Testis (tissue), 2 donors: ENCODE measurements at regions not wholly inside any gene's neighbourhood (a gene's known extent, or its start where the extent isn't known, plus 50 kb on each side); places are given as distances from the start of the nearest gene placed in this dataset.

Experiments used
- DNase-seq: peaks from one replicate; pipeline ENCODE4 v3.0.0-alpha.2; 2019
- H3K27ac ChIP-seq, 2 donors: fragments of 200-600 bp; sonication (generic); one replicate each; pipeline ENCODE4 v1.5.1; 2019
- H3K27me3 ChIP-seq: fragments of 200-600 bp; sonication (generic); one replicate; pipeline ENCODE4 v1.5.1; 2019
- H3K36me3 ChIP-seq: fragments of 200-600 bp; sonication (generic); one replicate; pipeline ENCODE4 v1.5.1; 2017; ENCODE audit warnings: low read depth; ENCODE audit errors: missing control alignments
- H3K4me1 ChIP-seq: fragments of 200-600 bp; sonication (generic); one replicate; pipeline ENCODE4 v1.5.1; 2019
- H3K4me3 ChIP-seq, 2 donors: fragments of 200-600 bp; sonication (generic); one replicate each; pipeline ENCODE4 v1.5.1; 2017 to 2019
- H3K9me3 ChIP-seq: fragments of 200-600 bp; sonication (generic); one replicate; pipeline ENCODE4 v1.5.1; 2017
- CTCF ChIP-seq, 3 experiments: fragments of 450-650 bp in 2 of 3; fragments of 200-600 bp in 1 of 3; sonication (generic) in 1 of 3; IDR thresholded peaks; one replicate each; pipeline ENCODE4 v1.5.1; 2016 to 2019; ENCODE audit warnings: antibody characterized with exemption in 3 of 3, mild to moderate bottlenecking in 2 of 3, moderate library complexity in 1 of 3
- POLR2A ChIP-seq: fragments of 450-650 bp; IDR thresholded peaks from one replicate; pipeline ENCODE4 v1.6.1; 2017; ENCODE audit warnings: antibody characterized with exemption, mild to moderate bottlenecking, moderate library complexity
- WGBS, 2 donors: methylation state at CpG; one replicate each; pipeline ENCODE4 v1.1.5; 2018; 5-methylcytosine and 5-hydroxymethylcytosine counted together
- intact Hi-C: fragments of 100-400 bp; cut with DNase I; formaldehyde crosslinking; loops from one replicate; pipeline ENCODE4 v1.15.1; 2023; ENCODE audit warnings: low total_unique reads

GRCh38 chr10:56508562-56508961, 147.5 kb upstream of the ZWINT start:
- no peak overlapping the region for H3K27ac ChIP-seq
- no peaks in the 10 kb centered on the region for H3K9me3 ChIP-seq
- intact Hi-C loops = no loop called here
- no peaks in the 10 kb centered on the region for H3K4me1 ChIP-seq
- H3K27me3 ChIP-seq = no peaks in the 10 kb centered on the region
- H3K36me3 ChIP-seq = no peaks in the 10 kb centered on the region
- WGBS, 2 donors = 86 to 89% methylated on average over 3 of the region's 3 CpGs
- H3K4me3 ChIP-seq = no peak overlapping the region
- TF ChIP-seq CTCF (IDR thresholded peaks at IDR 0.05) (no peak), POLR2A (no peak)
- DNase-seq = no peak

GRCh38 chr10:56507033-56507432, 146.0 kb upstream of the ZWINT start:
- WGBS, 2 donors = 88 to 89% methylated on average over 3 of the region's 3 CpGs
- Histone ChIP-seq H3K27ac (no peak overlapping the region), H3K27me3 (no peaks in the 10 kb centered on the region), H3K9me3 (no peaks in the 10 kb centered on the region), H3K4me3 (no peak overlapping the region), H3K36me3 (no peaks in the 10 kb centered on the region), H3K4me1 (no peaks in the 10 kb centered on the region)
- no peak for TF ChIP-seq POLR2A
- TF ChIP-seq CTCF (IDR thresholded peaks at IDR 0.05) = no peak
- DNase-seq = no peak
- intact Hi-C loops = no loop called here

- 95% methylated on average over 3 of the region's 3 CpGs for WGBS, 2 donors
- no peaks in the 10 kb centered on the region for H3K36me3 ChIP-seq
- no peak overlapping the region for H3K4me3 ChIP-seq
- intact Hi-C loops = no loop called here
- H3K4me1 ChIP-seq = no peaks in the 10 kb centered on the region
- H3K9me3 ChIP-seq = no peaks in the 10 kb centered on the region
- H3K27ac ChIP-seq = no peak overlapping the region
- DNase-seq = no peak
- H3K27me3 ChIP-seq = no peaks in the 10 kb centered on the region
- TF ChIP-seq CTCF (IDR thresholded peaks at IDR 0.05) = no peak
These were observed 144.5 kb upstream of the ZWINT start for GRCh38 chr10:56505555-56505954.

GRCh38 chr10:56496186-56496486, 135.1 kb upstream of the ZWINT start:
- TF ChIP-seq CTCF (IDR thresholded peaks at IDR 0.05) (no peak), POLR2A (no peak)
- Histone ChIP-seq H3K9me3 (no peaks in the 10 kb centered on the region), H3K4me3 (no peak overlapping the region), H3K36me3 (no peaks in the 10 kb centered on the region), H3K4me1 (no peaks in the 10 kb centered on the region), H3K27ac (no peak overlapping the region), H3K27me3 (no peaks in the 10 kb centered on the region)
- no peak for DNase-seq
- intact Hi-C loops = no loop called here
- 75 to 79% methylated on average over 2 of the region's 2 CpGs for WGBS, 2 donors

GRCh38 chr10:56487746-56488145, 126.7 kb upstream of the ZWINT start:
- Histone ChIP-seq H3K36me3 (no peaks in the 10 kb centered on the region), H3K4me1 (no peaks in the 10 kb centered on the region), H3K4me3 (no peak overlapping the region), H3K9me3 (no peaks in the 10 kb centered on the region), H3K27me3 (no peaks in the 10 kb centered on the region), H3K27ac (no peak overlapping the region)
- intact Hi-C loops = no loop called here
- WGBS, 2 donors = 93 to 100% methylated on average over 1 to 3 of the region's 3 CpGs
- DNase-seq = no peak
- TF ChIP-seq CTCF (IDR thresholded peaks at IDR 0.05) (no peak), POLR2A (no peak)
